ENCODE measurements at regions not wholly inside any gene's neighbourhood (a gene's known extent, or its start where the extent isn't known, plus 50 kb on each side); places are given as distances from the start of the nearest gene placed in this dataset.

GRCh38 chr6:94463306-94463705 lies 1043.9 kb upstream of the EPHA7 start:
- no peak for TF ChIP-seq POLR2A (IDR thresholded peaks at IDR 0.05)
- TF ChIP-seq CTCF (IDR thresholded peaks at IDR 0.05) = no peak
